22Rv1 (cell line): ENCODE measurements at regions not wholly inside any gene's neighbourhood (a gene's known extent, or its start where the extent isn't known, plus 50 kb on each side); places are given as distances from the start of the nearest gene placed in this dataset.

ENCODE experiments used
- CTCF ChIP-seq: fragments of 450-650 bp; IDR thresholded peaks from 2 replicates; pipeline ENCODE4 v1.5.1; 2017; ENCODE audit warnings: mild to moderate bottlenecking
- ZFX ChIP-seq: fragments of 450-650 bp; IDR thresholded peaks from 2 replicates; pipeline ENCODE4 v1.6.1; 2017; ENCODE audit warnings: antibody characterized with exemption, borderline replicate concordance

- TF ChIP-seq CTCF (no peak), ZFX (no peak)
Observed at GRCh38 chr3:59265566-59265965, 215.7 kb upstream of the CFAP20DC start.
